ENCODE measurements at regions not wholly inside any gene's neighbourhood (a gene's known extent, or its start where the extent isn't known, plus 50 kb on each side); places are given as distances from the start of the nearest gene placed in this dataset.

GRCh38 chr5:68657055-68657961 lies 436.5 kb upstream of the SLC30A5 start:
- peak; percentile 18 for DNase-seq (ENCODE audit: low read depth)
- H3K4me3 ChIP-seq (ENCODE audit: low read depth, low read length) = no peak overlapping the region
- no peak for TF ChIP-seq CTCF (IDR thresholded peaks at IDR 0.05; ENCODE audit: insufficient read depth, low read length)

GRCh38 chr5:68658810-68659372 lies 434.9 kb upstream of the SLC30A5 start:
- DNase-seq (ENCODE audit: low read depth) = no peak
- TF ChIP-seq CTCF (IDR thresholded peaks at IDR 0.05; ENCODE audit: insufficient read depth, low read length) = no peak
- no peak overlapping the region for H3K4me3 ChIP-seq (ENCODE audit: low read depth, low read length)

GRCh38 chr5:68659881-68660280 lies 433.9 kb upstream of the SLC30A5 start:
- DNase-seq (ENCODE audit: low read depth) = no peak
- TF ChIP-seq CTCF (IDR thresholded peaks at IDR 0.05; ENCODE audit: insufficient read depth, low read length) = no peak
- H3K4me3 ChIP-seq (ENCODE audit: low read depth, low read length) = no peak overlapping the region

GRCh38 chr5:68661237-68661636 lies 432.6 kb upstream of the SLC30A5 start:
- TF ChIP-seq CTCF (IDR thresholded peaks at IDR 0.05; ENCODE audit: insufficient read depth, low read length) = peak; percentile 46
- no peak overlapping the region for H3K4me3 ChIP-seq (ENCODE audit: low read depth, low read length)
- DNase-seq (ENCODE audit: low read depth) = no peak

- peak; percentile 14 for DNase-seq (ENCODE audit: low read depth)
- no peak for TF ChIP-seq CTCF (IDR thresholded peaks at IDR 0.05; ENCODE audit: insufficient read depth, low read length)
- H3K4me3 ChIP-seq (ENCODE audit: low read depth, low read length) = no peak overlapping the region
Observed at GRCh38 chr5:68662804-68663307, 431.0 kb upstream of the SLC30A5 start.

GRCh38 chr5:68669864-68670575 lies 423.8 kb upstream of the SLC30A5 start:
- DNase-seq (ENCODE audit: low read depth) = no peak
- no peak overlapping the region for H3K4me3 ChIP-seq (ENCODE audit: low read depth, low read length)
- TF ChIP-seq CTCF (IDR thresholded peaks at IDR 0.05; ENCODE audit: insufficient read depth, low read length) = no peak

All from fibroblast of the aortic adventitia (primary cell).